Smooth muscle cell (in vitro differentiated cells): ENCODE measurements at regions not wholly inside any gene's neighbourhood (a gene's known extent, or its start where the extent isn't known, plus 50 kb on each side); places are given as distances from the start of the nearest gene placed in this dataset.

Experiments used
- DNase-seq: peaks from one replicate; lab custom pipeline; 2025; ENCODE audit not compliant: unreplicated experiment; lab: John Stamatoyannopoulos, UW
- H2AFZ ChIP-seq: fragments of 200-600 bp; sonication (generic); 2 replicates; pipeline ENCODE4 v1.6.0; 2016; ENCODE audit warnings: antibody characterized with exemption, low read depth, mild to moderate bottlenecking
- H3F3A ChIP-seq: fragments of 200-600 bp; sonication (generic); 2 replicates; pipeline ENCODE4 v1.6.0; 2017; ENCODE audit warnings: antibody characterized with exemption, low read depth
- H3K27ac ChIP-seq: fragments of 200-600 bp; sonication (generic); 2 replicates; pipeline ENCODE4 v1.5.1; 2016; ENCODE audit warnings: low read depth, mild to moderate bottlenecking
- H3K27me3 ChIP-seq: fragments of 200-600 bp; sonication (generic); 2 replicates; pipeline ENCODE4 v1.6.1; 2016; ENCODE audit warnings: low read depth, mild to moderate bottlenecking
- H3K36me3 ChIP-seq: fragments of 200-600 bp; sonication (generic); 2 replicates; pipeline ENCODE4 v1.5.1; 2016; ENCODE audit warnings: low read depth
- H3K4me1 ChIP-seq: fragments of 200-600 bp; sonication (generic); 2 replicates; pipeline ENCODE4 v1.5.1; 2016; ENCODE audit warnings: low read depth
- H3K4me2 ChIP-seq: fragments of 200-600 bp; sonication (generic); 2 replicates; pipeline ENCODE4 v1.6.0; 2016; ENCODE audit warnings: mild to moderate bottlenecking
- H3K4me3 ChIP-seq: fragments of 200-600 bp; sonication (generic); 2 replicates; pipeline ENCODE4 v1.5.1; 2016; ENCODE audit warnings: mild to moderate bottlenecking
- H3K79me2 ChIP-seq: fragments of 200-600 bp; sonication (generic); 2 replicates; pipeline ENCODE4 v1.6.0; 2016; ENCODE audit warnings: low read depth, mild to moderate bottlenecking
- H3K9ac ChIP-seq: fragments of 200-600 bp; sonication (generic); 2 replicates; pipeline ENCODE4 v1.6.0; 2016; ENCODE audit warnings: low read depth
- H3K9me3 ChIP-seq: fragments of 200-600 bp; sonication (generic); replicated peaks from 2 replicates; pipeline ENCODE4 v1.5.1; 2016; ENCODE audit warnings: low read depth
- H4K20me1 ChIP-seq: fragments of 200-600 bp; sonication (generic); 2 replicates; pipeline ENCODE4 v1.6.0; 2016; ENCODE audit warnings: low read depth
- WGBS: methylation state at CpG from one replicate; pipeline ENCODE4 v1.1.7; 2016; ENCODE audit warnings: low lambda C conversion rate; 5-methylcytosine and 5-hydroxymethylcytosine counted together
- TF ChIP-seq, protein P1 (sequence below): fragments of 200-600 bp; sonication (generic); IDR thresholded peaks from 2 replicates; pipeline ENCODE4 v1.5.1; 2017; ENCODE audit warnings: borderline replicate concordance, mild to moderate bottlenecking, antibody characterized with exemption; ENCODE audit not compliant: insufficient read depth, poor library complexity, severe bottlenecking

GRCh38 chr5:138647261-138647788 lies 72.1 kb upstream of the HSPA9 start:
- Histone ChIP-seq H3K27me3 (no peaks in the 10 kb centered on the region), H3K4me2 (no peak overlapping the region), H2AFZ (no peak overlapping the region), H3K9me3 (no peaks in the 10 kb centered on the region), H3F3A (no peaks in the 10 kb centered on the region), H4K20me1 (no peaks in the 10 kb centered on the region), H3K36me3 (no peaks in the 10 kb centered on the region), H3K4me1 (peaks cover 20% of the 10 kb centered on the region), H3K79me2 (no peaks in the 10 kb centered on the region), H3K9ac (no peak overlapping the region), H3K4me3 (no peak overlapping the region), H3K27ac (no peak overlapping the region)
- 95% methylated on average over 5 of the region's 5 CpGs for WGBS
- DNase-seq = no peak
- TF ChIP-seq, protein P1, sequence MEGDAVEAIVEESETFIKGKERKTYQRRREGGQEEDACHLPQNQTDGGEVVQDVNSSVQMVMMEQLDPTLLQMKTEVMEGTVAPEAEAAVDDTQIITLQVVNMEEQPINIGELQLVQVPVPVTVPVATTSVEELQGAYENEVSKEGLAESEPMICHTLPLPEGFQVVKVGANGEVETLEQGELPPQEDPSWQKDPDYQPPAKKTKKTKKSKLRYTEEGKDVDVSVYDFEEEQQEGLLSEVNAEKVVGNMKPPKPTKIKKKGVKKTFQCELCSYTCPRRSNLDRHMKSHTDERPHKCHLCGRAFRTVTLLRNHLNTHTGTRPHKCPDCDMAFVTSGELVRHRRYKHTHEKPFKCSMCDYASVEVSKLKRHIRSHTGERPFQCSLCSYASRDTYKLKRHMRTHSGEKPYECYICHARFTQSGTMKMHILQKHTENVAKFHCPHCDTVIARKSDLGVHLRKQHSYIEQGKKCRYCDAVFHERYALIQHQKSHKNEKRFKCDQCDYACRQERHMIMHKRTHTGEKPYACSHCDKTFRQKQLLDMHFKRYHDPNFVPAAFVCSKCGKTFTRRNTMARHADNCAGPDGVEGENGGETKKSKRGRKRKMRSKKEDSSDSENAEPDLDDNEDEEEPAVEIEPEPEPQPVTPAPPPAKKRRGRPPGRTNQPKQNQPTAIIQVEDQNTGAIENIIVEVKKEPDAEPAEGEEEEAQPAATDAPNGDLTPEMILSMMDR = no peak

DNA sequence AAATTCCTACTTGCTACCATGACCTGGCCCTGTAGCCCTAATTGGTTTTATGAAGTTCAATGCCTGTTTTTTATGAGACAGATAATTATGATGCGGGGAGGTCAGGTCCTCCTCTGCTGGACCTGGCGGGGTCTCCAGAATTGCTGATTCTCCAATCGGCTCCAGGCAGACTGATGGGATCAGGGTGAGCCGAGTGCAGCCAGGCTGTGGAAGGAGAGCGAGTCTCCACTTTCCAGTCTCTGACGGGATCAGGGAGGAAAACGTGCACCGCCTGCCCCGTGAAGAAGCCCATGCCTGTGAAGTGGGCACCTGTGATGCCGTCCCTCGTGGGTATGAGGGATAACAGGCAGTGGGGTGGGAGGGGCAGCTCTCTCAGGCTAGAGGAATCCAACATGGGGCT lies 71.5 kb upstream of the HSPA9 start:
- no peak for DNase-seq
- 93% methylated on average over 11 of the region's 11 CpGs for WGBS
- Histone ChIP-seq H3K27me3 (no peaks in the 10 kb centered on the region), H3K4me3 (no peak overlapping the region), H3K4me2 (no peak overlapping the region), H2AFZ (no peak overlapping the region), H3K27ac (no peak overlapping the region), H3K9ac (no peak overlapping the region), H3K36me3 (no peaks in the 10 kb centered on the region), H4K20me1 (no peaks in the 10 kb centered on the region), H3K9me3 (no peaks in the 10 kb centered on the region), H3F3A (no peaks in the 10 kb centered on the region), H3K79me2 (no peaks in the 10 kb centered on the region), H3K4me1 (peaks cover 20% of the 10 kb centered on the region)
- TF ChIP-seq, protein P1 = no peak

DNA sequence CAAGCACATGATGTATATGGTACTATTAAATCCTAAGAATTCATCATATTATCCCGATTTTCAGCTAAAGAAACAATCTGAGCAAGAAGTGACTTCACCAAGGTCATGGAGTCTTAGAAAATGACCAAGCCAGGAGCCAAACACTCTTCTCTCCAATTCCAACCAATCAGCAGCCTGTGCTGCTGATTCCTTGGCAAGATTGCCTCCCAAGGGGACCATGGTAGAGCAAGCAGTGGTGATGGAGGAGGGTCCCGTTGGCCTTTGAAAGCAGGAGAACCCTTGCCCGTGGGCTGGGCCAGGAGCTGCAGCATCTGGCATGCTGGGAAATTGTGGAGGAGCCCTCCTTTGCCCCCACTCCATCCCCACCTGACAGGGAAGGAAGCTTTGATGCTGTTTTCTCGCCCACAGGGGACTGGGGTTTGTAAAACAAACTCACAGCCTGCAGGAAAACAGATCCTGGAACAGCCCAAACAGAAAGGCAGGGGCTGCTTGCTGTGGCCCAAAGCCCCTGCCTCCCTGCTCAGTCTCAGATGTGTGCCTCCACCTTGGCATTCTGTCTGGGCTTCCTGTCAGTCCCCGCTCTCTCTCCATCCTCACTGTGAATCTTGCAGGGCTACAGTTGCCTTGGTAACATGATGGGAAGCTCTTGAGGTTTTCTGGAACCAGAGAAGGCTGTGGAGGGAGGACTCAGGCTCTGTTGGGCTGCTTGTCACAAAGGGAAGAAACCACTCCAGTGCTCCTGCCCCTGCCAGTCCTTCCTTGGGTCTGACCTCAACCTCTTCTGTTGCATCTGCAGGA lies 70.8 kb upstream of the HSPA9 start:
- DNase-seq = no peak
- Histone ChIP-seq H3K79me2 (no peaks in the 10 kb centered on the region), H3F3A (no peaks in the 10 kb centered on the region), H3K4me3 (no peak overlapping the region), H3K4me1 (peaks cover 20% of the 10 kb centered on the region), H3K9me3 (no peaks in the 10 kb centered on the region), H3K9ac (no peak overlapping the region), H2AFZ (no peak overlapping the region), H4K20me1 (no peaks in the 10 kb centered on the region), H3K36me3 (no peaks in the 10 kb centered on the region), H3K27ac (no peak overlapping the region), H3K4me2 (no peak overlapping the region), H3K27me3 (no peaks in the 10 kb centered on the region)
- 87% methylated on average over 5 of the region's 5 CpGs for WGBS
- TF ChIP-seq, protein P1 = no peak
